Upper lobe of left lung (tissue), 6 donors: ENCODE measurements at regions not wholly inside any gene's neighbourhood (a gene's known extent, or its start where the extent isn't known, plus 50 kb on each side); places are given as distances from the start of the nearest gene placed in this dataset.

ENCODE experiments used
- ATAC-seq, 2 donors: fragments of 200-7000 bp; cut with Tn5 transposase; one replicate each; pipeline ENCODE4 v1.9.1; 2022; ENCODE audit warnings: mild to moderate bottlenecking in 2 of 2, moderate library complexity in 2 of 2; ENCODE audit not compliant: low FRiP score in 2 of 2
- DNase-seq, 2 donors: peaks; one replicate each; pipeline ENCODE4 v3.0.0-alpha.2; 2019 to 2020
- H3K27ac ChIP-seq, 4 donors: fragments of 200-600 bp; sonication (generic); one replicate each; pipeline ENCODE4 v1.5.1; 2016 to 2019
- H3K27me3 ChIP-seq, 4 donors: fragments of 200-600 bp; sonication (generic); one replicate each; pipeline ENCODE4 v1.5.1; 2017 to 2019
- H3K36me3 ChIP-seq, 4 donors: fragments of 200-600 bp; sonication (generic); one replicate each; pipeline ENCODE4 v1.5.1; 2016 to 2019
- H3K4me1 ChIP-seq, 4 donors: fragments of 200-600 bp; sonication (generic); one replicate each; pipeline ENCODE4 v1.5.1; 2018 to 2019
- H3K4me3 ChIP-seq, 4 donors: fragments of 200-600 bp; sonication (generic); one replicate each; pipeline ENCODE4 v1.5.1; 2017 to 2019; ENCODE audit warnings: mild to moderate bottlenecking in 2 of 4, moderate library complexity in 1 of 4
- H3K9me3 ChIP-seq, 4 donors: fragments of 200-600 bp; sonication (generic); one replicate each; pipeline ENCODE4 v1.5.1; 2018 to 2019
- EP300 ChIP-seq, 4 donors: sonication (generic); formaldehyde crosslinking; IDR thresholded peaks; one replicate each; pipeline ENCODE4 v1.5.1; 2017; ENCODE audit warnings: antibody characterized with exemption in 4 of 4, control low read depth in 2 of 4
- POLR2A ChIP-seq, 4 donors: fragments of 450-650 bp; IDR thresholded peaks; one replicate each; pipeline ENCODE4 v1.5.1; 2016 to 2017; ENCODE audit warnings: antibody characterized with exemption in 4 of 4, mild to moderate bottlenecking in 2 of 4
- POLR2AphosphoS5 ChIP-seq, 2 donors: sonication (generic); formaldehyde crosslinking; IDR thresholded peaks; one replicate each; pipeline ENCODE4 v1.5.1; 2017; ENCODE audit warnings: antibody characterized with exemption in 2 of 2
- WGBS, 2 donors: methylation state at CpG; one replicate each; pipeline ENCODE4 v1.1.5; 2017 to 2018; 5-methylcytosine and 5-hydroxymethylcytosine counted together
- TF ChIP-seq, protein P1 (sequence below), 6 experiments: fragments of 450-650 bp in 4 of 6; fragments of 200-600 bp in 2 of 6; sonication (generic) in 2 of 6; IDR thresholded peaks; one replicate each; pipeline ENCODE4 v1.5.1; 2016 to 2019; ENCODE audit warnings: antibody characterized with exemption in 6 of 6
- donor health status: DM: no; HTN: no; CAD: no; lungs with moderate emphysema.
- donor health status: DM: no; HTN: yes; CAD: no; lungs with severe emphysema.

DNA sequence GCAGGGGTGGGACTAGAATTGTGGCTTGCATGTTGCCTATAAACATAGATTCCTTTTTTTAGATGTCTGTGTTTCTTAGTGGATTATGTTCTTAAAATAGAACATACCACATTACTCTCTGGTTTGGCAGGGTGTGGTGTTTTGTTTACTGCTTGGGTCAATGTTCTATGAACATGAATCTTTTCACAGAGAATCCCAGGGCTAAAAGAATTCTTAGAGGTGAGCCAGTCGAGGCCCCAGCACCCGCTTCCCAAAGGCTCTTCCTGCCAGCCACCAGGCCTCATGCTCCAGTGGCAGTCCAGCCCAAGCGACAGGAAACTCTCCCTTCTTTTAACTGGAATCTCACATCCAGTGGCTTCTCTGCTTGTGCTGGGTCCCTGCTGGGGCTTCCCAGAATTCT lies 126.6 kb downstream of the C9orf152 start:
- no peak for ATAC-seq
- TF ChIP-seq, protein P1, sequence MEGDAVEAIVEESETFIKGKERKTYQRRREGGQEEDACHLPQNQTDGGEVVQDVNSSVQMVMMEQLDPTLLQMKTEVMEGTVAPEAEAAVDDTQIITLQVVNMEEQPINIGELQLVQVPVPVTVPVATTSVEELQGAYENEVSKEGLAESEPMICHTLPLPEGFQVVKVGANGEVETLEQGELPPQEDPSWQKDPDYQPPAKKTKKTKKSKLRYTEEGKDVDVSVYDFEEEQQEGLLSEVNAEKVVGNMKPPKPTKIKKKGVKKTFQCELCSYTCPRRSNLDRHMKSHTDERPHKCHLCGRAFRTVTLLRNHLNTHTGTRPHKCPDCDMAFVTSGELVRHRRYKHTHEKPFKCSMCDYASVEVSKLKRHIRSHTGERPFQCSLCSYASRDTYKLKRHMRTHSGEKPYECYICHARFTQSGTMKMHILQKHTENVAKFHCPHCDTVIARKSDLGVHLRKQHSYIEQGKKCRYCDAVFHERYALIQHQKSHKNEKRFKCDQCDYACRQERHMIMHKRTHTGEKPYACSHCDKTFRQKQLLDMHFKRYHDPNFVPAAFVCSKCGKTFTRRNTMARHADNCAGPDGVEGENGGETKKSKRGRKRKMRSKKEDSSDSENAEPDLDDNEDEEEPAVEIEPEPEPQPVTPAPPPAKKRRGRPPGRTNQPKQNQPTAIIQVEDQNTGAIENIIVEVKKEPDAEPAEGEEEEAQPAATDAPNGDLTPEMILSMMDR (IDR thresholded peaks at IDR 0.05) = no peak
- no peak for TF ChIP-seq EP300 (IDR thresholded peaks at IDR 0.05)
- TF ChIP-seq POLR2AphosphoS5 (IDR thresholded peaks at IDR 0.05) = no peak
- no peak for TF ChIP-seq POLR2A (IDR thresholded peaks at IDR 0.05)
- no peaks in the 10 kb centered on the region for H3K9me3 ChIP-seq
- no peak overlapping the region for H3K4me3 ChIP-seq
- 35 to 44% methylated on average over 3 of the region's 3 CpGs for WGBS, 2 donors
- H3K27me3 ChIP-seq = no peaks in the 10 kb centered on the region
- no peak for DNase-seq
- H3K27ac ChIP-seq = peak overlapping the region; percentile 33 to 77 (median 53)
- H3K36me3 ChIP-seq = no peaks in the 10 kb centered on the region
- peaks cover 24 to 54% (median 36%) of the 10 kb centered on the region in 4 donors for H3K4me1 ChIP-seq

DNA sequence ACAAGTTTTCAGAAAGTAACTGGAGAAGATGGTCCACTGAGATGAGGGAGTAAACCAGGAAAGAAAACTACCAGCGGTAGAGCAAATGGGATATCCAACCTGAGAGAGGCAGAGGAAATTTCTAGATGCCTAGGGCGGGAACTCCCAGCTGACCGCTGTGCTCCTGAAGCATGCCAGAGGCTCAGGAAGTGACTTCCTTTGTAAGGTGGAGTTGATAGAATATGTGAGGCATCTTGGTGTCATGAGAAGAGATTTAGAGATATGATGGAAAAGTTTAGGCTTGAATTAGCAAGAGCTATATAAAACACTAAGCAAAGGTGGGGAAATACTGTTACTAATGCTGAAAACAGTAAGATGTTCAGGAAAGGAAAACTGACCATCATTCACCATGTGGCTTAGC lies 124.1 kb downstream of the C9orf152 start:
- TF ChIP-seq, protein P1 (IDR thresholded peaks at IDR 0.05) = no peak
- H3K4me3 ChIP-seq = no peak overlapping the region
- no peaks in the 10 kb centered on the region for H3K36me3 ChIP-seq
- H3K27ac ChIP-seq = no peak overlapping the region
- H3K4me1 ChIP-seq = peaks cover 21 to 55% (median 33%) of the 10 kb centered on the region in 4 donors
- no peak for DNase-seq
- no peaks in the 10 kb centered on the region for H3K9me3 ChIP-seq
- 70 to 78% methylated on average over 3 of the region's 3 CpGs for WGBS, 2 donors
- no peak for ATAC-seq
- H3K27me3 ChIP-seq = no peaks in the 10 kb centered on the region

DNA sequence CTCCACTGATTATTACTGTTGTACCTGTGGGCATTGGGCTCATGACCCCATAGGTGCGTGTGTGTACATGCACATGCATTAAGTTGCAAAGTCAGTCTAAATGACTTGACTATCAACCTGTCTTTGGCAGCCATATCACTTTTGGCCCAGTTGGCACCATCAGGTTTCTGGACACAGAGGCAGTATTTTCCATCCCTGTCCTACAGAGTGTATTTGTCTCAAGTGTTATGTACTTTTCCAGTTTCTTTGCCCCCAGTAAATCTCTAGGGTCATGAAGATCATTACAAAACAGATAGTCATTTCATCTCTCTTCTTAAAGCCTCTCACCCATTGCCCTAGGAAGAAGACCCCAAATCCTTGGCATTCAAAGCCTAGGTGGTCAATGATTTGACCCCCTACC lies 121.4 kb downstream of the C9orf152 start:
- no peak for TF ChIP-seq POLR2AphosphoS5 (IDR thresholded peaks at IDR 0.05)
- TF ChIP-seq, protein P1 (IDR thresholded peaks at IDR 0.05) = no peak
- TF ChIP-seq EP300 (IDR thresholded peaks at IDR 0.05) = no peak
- no peak for TF ChIP-seq POLR2A (IDR thresholded peaks at IDR 0.05)
- ATAC-seq (no peak), DNase-seq (no peak)
- Histone ChIP-seq H3K27me3 (no peaks in the 10 kb centered on the region), H3K4me1 (peaks cover 28 to 54% (median 29%) of the 10 kb centered on the region in 4 donors), H3K27ac (no peak overlapping the region), H3K36me3 (no peaks in the 10 kb centered on the region), H3K9me3 (no peaks in the 10 kb centered on the region), H3K4me3 (no peak overlapping the region)
- WGBS, 2 donors = 100% methylated on average over 1 of the region's 1 CpG

DNA sequence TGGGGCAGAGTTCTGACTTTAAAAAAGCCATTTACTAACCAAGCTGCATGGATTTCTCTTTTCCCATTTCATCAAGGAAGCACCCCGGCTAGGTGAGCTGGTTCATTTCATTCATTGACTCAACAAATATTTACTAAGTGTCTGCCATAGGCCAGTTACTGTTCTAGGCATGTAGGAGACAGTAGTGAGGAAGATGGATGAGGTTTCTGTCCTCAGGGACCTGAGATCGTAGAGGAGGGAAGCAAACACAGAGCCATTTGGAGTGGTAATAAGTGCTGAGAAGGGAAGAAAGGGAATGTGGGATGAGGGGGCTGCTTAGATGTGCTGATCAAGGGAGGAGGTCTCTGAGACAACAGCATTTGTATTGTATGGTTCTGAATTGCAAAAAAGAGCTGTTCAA lies 120.4 kb downstream of the C9orf152 start:
- ATAC-seq = no peak
- DNase-seq = no peak

DNA sequence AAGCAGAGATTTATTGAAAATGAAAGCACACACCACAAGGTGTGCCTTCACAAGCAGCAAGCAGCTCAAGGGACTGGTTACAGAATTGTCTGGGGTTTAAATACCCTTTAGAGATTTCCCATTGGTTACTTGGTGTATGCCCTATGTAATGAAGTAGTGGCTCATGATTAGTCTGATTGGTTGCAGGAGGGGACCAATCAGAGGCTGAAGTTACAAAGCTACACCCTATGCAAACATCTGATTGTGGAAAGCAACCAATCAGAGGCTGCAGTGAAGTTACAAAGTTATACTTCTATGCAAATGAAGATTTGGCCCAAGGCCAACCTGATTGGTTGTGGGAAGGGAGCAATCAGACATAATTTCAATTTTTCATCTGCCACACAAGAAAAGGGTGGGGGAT lies 119.9 kb downstream of the C9orf152 start:
- ATAC-seq = no peak
- no peaks in the 10 kb centered on the region for H3K9me3 ChIP-seq
- no peak for DNase-seq
- H3K4me3 ChIP-seq = no peak overlapping the region
- H3K27me3 ChIP-seq = no peaks in the 10 kb centered on the region
- no peaks in the 10 kb centered on the region for H3K36me3 ChIP-seq
- TF ChIP-seq, protein P1 (IDR thresholded peaks at IDR 0.05) = no peak
- no peak for TF ChIP-seq POLR2A (IDR thresholded peaks at IDR 0.05)
- no peak overlapping the region for H3K27ac ChIP-seq
- H3K4me1 ChIP-seq = peaks cover 17 to 38% (median 21%) of the 10 kb centered on the region in 4 donors

More for the DNA sequence above, 120.4 kb downstream of the C9orf152 start:
- Histone ChIP-seq H3K27me3 (no peaks in the 10 kb centered on the region), H3K27ac (no peak overlapping the region), H3K36me3 (no peaks in the 10 kb centered on the region), H3K4me3 (no peak overlapping the region), H3K9me3 (no peaks in the 10 kb centered on the region), H3K4me1 (peaks cover 18 to 43% (median 21%) of the 10 kb centered on the region in 4 donors)
- TF ChIP-seq POLR2AphosphoS5 (IDR thresholded peaks at IDR 0.05) = no peak
- no peak for TF ChIP-seq EP300 (IDR thresholded peaks at IDR 0.05)
- TF ChIP-seq, protein P1 (IDR thresholded peaks at IDR 0.05) = no peak
- 49 to 69% methylated on average over 2 of the region's 2 CpGs for WGBS, 2 donors
